ENCODE measurements at regions not wholly inside any gene's neighbourhood (a gene's known extent, or its start where the extent isn't known, plus 50 kb on each side); places are given as distances from the start of the nearest gene placed in this dataset.

GRCh38 chrX:111003118-111003517 lies 92.9 kb upstream of the PAK3 start:
- DNase-seq (ENCODE audit: low read depth), result no peak
- TF ChIP-seq CTCF (conservative IDR thresholded peaks at IDR 0.05; ENCODE audit: low read depth, low read length), result no peak
- H3K4me3 ChIP-seq (ENCODE audit: low read length), result no peak overlapping the region

GRCh38 chrX:110992611-110993010 lies 103.4 kb upstream of the PAK3 start:
- peak; percentile 66 for TF ChIP-seq CTCF (conservative IDR thresholded peaks at IDR 0.05; ENCODE audit: low read depth, low read length)
- DNase-seq (ENCODE audit: low read depth), result no peak
- H3K4me3 ChIP-seq (ENCODE audit: low read length), result no peak overlapping the region

GRCh38 chrX:110989869-110990268 lies 106.1 kb upstream of the PAK3 start:
- H3K4me3 ChIP-seq (ENCODE audit: low read length), result no peak overlapping the region
- DNase-seq (ENCODE audit: low read depth), result no peak
- TF ChIP-seq CTCF (conservative IDR thresholded peaks at IDR 0.05; ENCODE audit: low read depth, low read length), result no peak

- no peak for DNase-seq (ENCODE audit: low read depth)
- TF ChIP-seq CTCF (conservative IDR thresholded peaks at IDR 0.05; ENCODE audit: low read depth, low read length), result no peak
- no peak overlapping the region for H3K4me3 ChIP-seq (ENCODE audit: low read length)
Measured at GRCh38 chrX:110989447-110989846, 106.5 kb upstream of the PAK3 start.

GRCh38 chrX:110987292-110987691 lies 108.7 kb upstream of the PAK3 start:
- peak; percentile 32 for TF ChIP-seq CTCF (conservative IDR thresholded peaks at IDR 0.05; ENCODE audit: low read depth, low read length)
- H3K4me3 ChIP-seq (ENCODE audit: low read length), result no peak overlapping the region
- no peak for DNase-seq (ENCODE audit: low read depth)

- no peak for DNase-seq (ENCODE audit: low read depth)
- TF ChIP-seq CTCF (conservative IDR thresholded peaks at IDR 0.05; ENCODE audit: low read depth, low read length), result no peak
- no peak overlapping the region for H3K4me3 ChIP-seq (ENCODE audit: low read length)
Measured at GRCh38 chrX:110985470-110985869, 110.5 kb upstream of the PAK3 start.

GRCh38 chrX:110983024-110983423 lies 113.0 kb upstream of the PAK3 start:
- H3K4me3 ChIP-seq (ENCODE audit: low read length), result no peak overlapping the region
- no peak for TF ChIP-seq CTCF (conservative IDR thresholded peaks at IDR 0.05; ENCODE audit: low read depth, low read length)
- no peak for DNase-seq (ENCODE audit: low read depth)
